ENCODE measurements at regions not wholly inside any gene's neighbourhood (a gene's known extent, or its start where the extent isn't known, plus 50 kb on each side); places are given as distances from the start of the nearest gene placed in this dataset.

DNA sequence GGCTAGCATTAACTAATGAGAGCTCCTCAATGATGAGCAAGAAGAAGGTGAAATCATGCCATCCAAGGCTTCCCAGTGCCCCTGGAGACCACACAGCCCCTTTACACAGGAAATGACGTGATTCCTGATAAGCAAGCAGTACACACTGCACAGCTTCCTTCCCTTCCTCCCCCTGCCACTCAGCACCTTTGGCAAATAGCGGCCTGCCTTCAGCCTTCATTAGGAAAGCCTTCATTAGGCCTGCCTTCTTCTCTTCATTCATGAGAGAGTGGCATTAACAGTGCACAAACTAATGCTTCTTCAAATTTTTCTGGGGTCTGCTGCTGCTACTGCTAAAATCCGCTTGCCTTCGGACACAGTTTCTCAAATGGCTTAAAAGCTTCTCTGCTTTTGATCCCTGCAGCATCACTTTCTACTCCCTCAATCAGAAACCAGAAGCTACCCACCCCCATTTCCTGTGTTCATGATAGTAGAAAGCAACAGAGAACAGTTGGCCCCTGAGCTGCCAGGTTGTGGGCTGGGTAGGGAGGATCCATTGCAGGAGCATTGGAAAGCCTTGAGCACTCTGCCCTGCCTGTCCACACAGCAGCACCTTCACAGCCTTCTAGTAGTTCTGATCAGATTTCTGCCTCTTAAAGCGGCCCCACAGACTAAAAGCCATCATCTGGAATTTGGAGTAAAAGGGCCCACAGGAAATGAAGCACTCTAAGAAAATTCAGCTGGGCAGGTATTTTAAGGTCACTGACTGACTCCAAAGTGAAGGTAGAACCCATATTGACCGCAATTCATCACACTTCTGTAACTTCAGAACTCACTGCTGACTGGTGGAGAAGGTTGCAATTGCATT, 103.8 kb upstream of the ETV6 start:
- TF ChIP-seq, protein P1, sequence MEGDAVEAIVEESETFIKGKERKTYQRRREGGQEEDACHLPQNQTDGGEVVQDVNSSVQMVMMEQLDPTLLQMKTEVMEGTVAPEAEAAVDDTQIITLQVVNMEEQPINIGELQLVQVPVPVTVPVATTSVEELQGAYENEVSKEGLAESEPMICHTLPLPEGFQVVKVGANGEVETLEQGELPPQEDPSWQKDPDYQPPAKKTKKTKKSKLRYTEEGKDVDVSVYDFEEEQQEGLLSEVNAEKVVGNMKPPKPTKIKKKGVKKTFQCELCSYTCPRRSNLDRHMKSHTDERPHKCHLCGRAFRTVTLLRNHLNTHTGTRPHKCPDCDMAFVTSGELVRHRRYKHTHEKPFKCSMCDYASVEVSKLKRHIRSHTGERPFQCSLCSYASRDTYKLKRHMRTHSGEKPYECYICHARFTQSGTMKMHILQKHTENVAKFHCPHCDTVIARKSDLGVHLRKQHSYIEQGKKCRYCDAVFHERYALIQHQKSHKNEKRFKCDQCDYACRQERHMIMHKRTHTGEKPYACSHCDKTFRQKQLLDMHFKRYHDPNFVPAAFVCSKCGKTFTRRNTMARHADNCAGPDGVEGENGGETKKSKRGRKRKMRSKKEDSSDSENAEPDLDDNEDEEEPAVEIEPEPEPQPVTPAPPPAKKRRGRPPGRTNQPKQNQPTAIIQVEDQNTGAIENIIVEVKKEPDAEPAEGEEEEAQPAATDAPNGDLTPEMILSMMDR (IDR thresholded peaks at IDR 0.05) = no peak
- no peak for TF ChIP-seq EZH2 (IDR thresholded peaks at IDR 0.05)

All from neural progenitor cell (in vitro differentiated cells).